ENCODE measurements at regions not wholly inside any gene's neighbourhood (a gene's known extent, or its start where the extent isn't known, plus 50 kb on each side); places are given as distances from the start of the nearest gene placed in this dataset.

DNA sequence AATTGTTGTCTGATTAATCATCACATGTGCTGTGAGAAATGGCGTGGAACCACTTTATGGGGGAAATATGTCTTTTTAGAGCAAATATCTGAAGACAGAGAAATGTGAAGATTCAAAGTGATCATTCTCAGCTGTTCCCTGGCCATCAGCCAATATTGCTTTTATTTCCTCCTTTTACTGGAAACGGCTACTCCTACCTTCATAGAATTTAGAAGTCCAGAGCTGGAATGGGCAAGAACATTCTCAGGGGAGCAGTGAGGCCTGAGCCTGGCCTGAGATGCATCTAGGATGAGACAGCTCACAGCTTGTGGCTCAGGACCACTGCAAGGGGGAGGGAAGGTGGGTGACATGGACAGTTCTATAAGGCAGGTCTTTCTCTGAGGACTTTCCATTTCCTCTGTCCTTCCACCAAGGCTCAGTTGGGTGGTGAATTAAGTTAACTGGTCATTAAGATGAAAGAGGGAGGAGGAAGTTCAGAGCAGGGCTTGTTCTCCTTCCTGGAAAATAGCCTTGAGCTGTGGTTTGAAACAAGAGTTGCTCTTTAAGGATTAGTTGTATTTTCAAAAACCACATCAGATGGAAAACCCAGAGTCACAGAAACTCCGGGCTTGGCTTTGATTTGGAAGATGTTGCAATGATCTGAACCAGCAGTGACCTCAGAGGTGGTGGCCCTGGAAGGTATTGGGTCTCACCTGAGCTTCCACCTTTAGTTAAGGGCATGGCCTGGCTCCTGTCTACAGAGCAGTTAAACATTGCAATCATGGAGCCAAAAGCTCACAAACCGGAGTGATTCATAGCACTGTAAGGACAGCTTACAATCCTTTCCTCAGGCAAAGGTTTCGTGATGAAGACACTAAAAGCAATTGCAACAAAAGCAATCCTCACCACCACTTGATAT lies 144.3 kb downstream of the VAPA start:
- no peak for DNase-seq (ENCODE audit: low read depth, low spot score)

DNA sequence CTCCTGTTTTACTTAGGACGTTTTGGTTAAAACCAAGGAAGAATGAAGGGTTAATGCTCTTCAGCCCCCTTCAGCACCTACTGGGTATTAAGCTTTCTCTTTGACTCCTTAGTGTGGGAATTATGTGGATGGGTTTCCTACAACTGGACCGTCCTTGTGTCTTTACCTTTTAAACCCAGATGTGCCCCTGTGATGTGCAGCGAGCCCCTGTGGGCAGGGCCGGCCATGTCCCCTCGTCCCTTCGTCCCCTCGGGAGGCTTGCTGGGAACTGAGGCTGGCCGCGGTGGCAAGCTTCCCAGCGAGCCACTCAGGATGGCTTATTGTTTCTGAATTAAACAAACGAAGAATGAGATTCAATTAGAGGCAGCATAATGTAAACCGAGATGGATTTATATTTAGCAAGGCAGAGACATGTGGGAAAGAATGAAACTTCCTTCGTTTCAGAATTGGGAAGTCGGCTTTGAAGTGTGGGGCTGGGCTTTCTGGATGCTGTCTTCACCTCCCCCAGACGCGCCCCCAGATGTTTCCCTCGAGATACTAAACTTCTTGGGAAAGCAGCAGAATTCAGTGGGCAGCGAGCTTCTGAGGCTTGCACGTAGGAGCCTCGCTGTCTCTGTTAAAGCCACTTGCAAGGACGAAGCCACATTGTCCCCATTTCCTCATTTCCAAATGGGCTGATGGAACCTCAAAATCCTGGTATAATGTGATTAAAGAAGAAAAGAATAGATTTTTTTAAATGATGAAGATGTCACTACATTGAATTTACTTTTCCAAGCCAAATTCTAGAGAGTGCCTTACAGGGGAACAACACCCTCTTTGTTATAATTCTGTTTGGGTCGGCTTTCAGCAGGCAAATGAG lies 146.0 kb downstream of the VAPA start:
- DNase-seq (ENCODE audit: low read depth, low spot score): no peak

DNA sequence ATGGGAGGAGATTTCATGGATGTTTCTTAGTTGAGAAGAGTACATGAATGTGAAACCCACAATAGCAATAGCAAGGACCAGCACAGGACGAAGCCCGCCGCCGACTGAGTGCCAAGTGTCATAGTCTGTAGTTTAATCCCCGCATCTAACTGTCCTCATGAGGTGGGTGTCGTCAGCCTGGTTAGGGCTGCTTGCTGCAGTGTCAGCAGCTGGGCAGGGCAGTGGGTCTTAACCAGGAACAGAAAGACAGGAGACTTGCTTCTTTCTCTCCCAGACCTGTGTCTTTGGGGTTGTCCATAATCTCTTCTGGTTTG lies 146.6 kb downstream of the VAPA start:
- DNase-seq (ENCODE audit: low read depth, low spot score): no peak

DNA sequence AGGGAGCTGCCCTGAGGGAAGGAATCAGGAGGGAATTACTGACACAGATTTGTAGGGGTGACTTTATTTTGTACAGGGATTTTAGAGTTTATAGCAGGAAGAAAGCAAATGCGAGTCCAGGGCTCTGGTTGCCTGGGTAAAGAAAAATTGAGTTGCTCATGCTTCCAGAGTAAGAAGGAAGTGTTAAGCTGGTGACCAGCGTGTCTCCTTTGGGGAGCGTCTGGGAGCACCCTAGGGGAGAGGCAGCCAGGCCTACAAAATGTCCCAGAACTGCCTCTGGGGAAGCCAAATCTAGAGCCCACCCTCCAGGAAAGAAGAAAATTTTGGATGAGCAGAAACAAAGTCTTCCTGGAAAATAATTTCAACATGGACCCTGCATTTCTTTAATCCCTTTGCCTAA lies 147.0 kb downstream of the VAPA start:
- no peak for DNase-seq (ENCODE audit: low read depth, low spot score)

DNA sequence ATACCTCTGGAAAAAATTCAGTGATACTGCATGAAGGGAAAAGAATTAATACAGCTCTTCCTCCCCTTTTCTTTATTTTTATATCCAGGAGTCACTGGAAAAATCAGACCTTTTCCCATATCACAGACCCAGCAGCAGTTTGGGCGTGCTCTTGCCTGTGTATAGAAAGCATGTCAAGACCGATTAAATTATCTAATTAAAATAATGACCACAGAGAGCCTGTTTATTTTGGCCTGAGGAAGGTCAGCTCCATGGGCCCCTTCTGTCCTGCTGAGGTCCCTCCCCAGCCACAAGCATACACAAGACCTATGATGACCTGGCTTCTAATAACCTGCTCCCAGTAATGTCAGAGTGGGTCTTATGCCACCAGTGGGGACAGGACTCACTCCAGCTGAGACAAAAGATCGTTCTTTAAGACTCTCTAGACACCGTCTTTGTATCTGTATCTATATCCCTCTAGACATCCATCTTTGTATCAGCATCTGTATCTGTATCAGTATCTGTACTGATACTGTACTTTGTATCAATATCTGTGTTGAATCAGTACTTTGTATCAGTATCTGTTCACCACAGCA lies 147.8 kb downstream of the VAPA start:
- no peak for DNase-seq (ENCODE audit: low read depth, low spot score)

DNA sequence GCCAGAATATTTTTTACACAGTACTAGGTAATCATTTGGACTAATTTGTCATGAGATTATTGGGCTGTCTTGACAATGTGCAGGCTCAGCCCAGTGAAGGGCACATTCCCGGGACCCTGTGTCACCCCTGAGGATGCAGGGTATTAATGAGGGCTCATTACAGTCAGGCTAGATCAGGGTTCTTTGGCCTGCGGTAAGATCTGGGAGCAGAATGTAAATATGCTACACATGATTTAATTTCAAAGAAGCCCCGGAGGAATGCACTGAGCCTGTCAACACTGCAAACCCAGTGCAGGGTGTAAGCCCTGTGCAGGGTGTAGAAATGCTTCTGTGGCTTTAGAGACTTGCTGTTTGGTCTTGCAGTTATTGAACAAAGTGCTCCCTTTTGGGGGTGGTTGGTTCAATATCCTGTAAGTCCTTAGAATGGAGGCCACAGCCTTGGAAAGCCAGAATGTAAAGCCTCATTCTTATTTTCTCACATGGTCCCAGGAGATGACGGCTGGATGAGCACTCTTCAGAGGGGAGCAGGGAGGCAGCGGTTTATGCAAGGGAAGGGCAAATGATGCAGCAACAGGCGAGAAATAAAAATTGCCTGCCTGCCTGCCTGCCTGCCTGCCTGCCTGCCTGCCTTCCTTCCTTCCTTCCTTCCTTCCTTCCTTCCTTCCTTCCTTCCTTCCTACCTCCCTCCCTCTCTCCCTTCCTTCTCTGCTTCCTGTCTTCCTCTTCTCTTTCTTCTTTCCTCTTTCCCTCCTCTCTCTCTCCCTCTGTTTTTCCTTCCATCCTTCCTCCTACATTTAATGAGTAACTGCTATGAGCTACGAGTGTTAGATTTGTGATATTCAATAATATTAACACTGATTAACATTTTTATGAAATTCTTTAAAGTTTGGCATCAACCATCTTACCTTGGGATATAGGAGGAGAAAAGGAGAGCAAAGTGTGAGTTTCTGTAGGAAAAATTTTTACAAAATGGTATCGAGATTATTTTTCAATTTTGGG lies 148.8 kb downstream of the VAPA start:
- peak; percentile 51 for DNase-seq (ENCODE audit: low read depth, low spot score)

DNA sequence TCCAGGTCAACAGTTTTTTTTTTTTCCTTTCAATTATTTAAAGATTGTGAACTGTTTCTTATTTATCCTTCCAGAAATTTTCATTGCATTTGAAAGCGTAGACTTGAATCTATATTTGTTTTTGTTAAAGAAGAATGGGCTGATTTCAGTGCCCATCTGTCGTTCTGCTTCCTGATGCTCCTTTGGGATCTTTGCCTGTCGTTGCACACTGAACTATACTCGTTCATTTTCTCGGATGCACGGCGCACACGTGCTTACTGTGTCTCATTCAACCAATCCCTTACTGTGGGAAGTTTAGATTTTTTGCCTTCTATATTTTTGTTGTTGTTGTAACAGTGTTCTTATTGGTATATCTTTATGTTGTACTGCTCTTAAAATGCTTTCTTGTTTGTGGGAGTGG lies 149.7 kb downstream of the VAPA start:
- DNase-seq (ENCODE audit: low read depth, low spot score): no peak

DNA sequence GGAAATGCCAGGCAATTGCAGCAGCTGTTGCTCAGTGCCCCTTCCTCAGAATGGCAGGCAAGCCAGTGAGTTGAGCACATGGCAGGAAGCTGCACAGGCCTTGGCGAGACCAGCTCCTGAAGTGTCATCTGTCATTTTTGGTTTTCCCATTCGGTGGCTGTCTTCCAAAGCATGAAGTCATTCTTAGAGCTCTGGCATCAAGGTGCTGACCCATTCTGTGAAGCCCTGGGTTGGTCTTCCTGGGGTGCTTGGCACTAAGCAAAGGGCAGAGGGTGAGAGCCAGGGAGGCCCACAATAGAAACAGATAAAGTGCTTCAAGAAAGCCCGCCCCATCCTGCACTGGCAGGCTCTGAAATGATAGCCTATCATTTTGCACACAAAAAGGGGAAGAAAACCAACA lies 150.5 kb downstream of the VAPA start:
- no peak for DNase-seq (ENCODE audit: low read depth, low spot score)

DNA sequence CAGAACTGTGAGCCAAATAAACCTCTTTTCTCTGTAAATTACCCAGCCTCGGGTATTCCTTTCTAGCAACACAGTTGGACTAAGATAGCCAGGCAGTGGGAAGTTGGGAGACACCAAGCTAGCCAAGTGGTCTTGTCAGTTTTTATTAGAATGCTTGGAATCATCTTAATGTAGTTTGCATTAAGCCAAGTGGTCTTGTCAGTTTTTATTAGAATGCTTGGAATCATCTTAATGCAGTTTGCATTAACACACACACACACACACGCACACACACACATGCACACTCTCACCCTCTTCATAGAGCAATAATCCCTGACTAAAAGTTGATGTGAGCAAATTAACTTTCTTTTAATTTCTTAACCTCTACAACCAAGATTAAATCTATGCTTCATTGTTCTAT lies 151.5 kb downstream of the VAPA start:
- no peak for DNase-seq (ENCODE audit: low read depth, low spot score)

DNA sequence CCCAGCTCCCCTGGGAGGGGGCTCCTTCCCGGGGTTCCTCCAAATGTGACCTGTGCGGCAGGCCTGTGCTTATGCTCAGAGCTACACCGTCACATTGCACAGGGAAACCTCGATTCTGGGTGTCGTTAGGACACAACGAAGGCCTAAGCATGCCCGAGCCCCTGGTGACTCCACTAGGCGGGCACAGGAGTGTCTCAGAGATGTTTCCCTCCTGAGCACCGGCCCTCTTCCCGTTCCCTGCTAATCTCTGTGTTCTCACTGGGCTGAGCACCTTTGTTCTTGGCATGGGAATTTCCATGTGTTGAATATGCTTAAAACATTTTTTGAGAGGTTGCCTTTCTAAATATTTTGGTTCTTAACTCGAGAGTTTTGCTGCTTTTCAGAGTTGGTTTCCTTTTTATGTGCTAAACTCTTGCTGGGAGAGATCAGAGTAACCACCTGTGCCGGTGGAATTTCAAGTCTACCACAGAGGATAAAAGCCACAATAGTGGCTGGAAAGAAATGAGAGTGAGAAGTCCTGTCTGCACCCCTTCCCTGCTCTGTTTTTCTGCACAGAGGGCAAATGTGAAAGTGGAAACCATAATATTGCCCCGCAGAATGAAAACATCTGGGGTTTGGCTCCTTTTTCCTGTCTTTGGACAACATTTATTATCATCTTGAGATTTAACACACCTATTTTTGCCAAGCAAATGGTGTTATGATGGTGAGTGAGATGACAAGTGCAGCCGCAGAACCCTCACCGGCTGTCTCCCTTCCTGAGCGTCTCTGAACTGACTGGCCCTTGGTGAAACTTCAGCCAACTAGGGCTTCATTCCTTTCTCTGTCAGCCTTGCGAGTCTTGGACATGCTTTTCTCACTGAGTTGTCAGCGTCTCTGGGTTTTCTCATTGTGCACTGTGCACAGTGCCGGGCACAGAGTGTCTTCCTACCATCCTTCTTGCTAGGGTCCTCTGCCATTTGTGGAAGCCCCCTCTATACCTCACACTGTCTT lies 154.1 kb downstream of the VAPA start:
- no peak for DNase-seq (ENCODE audit: low read depth, low spot score)

DNA sequence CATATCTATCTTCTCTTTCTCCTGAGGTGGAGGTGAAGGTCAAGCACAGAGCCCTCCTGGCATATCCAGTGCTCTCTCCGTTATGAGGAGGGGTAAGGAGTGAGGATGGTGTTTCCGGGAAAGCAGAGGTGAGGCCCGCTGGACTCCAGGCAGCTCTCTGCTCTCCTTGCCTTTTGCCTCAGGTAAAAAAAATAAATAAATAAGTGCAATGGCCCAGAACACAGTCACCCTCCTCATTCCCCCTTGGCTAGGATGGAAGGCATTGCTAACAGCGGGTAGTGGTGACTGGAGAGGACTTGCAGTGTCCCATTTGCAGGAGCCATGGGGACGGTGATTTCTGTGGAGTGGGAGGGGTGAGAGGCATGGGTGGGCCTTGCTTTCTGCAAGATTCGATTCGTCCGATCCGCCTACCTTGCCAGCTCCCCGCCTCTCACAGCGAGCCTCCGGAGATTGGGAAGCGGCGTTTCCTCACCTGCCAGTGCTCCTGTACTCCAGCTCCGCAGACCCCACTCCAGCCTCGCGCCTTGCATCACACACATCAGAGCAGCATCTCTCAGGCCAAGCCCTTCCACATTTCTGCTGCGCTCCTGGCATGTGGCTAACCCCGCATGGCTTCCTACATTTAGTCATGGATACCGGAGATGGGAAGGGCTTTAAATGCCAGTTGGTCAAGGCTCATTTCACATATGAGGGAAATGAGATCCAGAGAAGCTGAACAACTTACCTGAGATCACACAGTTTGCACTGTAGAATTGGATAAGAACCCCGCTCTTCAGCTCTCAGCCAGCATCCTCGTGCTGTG lies 155.2 kb downstream of the VAPA start:
- DNase-seq (ENCODE audit: low read depth, low spot score): no peak

DNA sequence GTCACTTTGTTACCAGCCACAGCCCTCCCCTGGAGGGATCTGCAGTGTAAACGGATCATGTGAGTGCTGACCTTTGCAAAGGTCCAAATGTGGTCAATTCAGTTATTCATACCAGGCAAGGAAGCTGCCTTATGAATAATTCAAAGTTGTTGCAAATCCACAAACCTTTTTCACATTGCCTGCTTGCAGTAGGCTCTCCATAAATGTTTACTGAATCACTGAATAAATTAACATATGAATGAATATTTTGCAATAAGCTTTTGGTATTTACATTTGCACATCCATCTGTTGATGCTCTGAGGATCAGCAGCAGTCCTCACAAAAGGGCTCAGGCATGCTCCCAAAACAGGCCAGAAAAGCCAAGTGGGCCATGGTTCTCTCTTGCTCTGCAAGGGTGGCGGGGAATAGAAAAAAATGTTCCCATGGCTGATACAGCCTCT lies 156.8 kb downstream of the VAPA start:
- no peak for DNase-seq (ENCODE audit: low read depth, low spot score)

DNA sequence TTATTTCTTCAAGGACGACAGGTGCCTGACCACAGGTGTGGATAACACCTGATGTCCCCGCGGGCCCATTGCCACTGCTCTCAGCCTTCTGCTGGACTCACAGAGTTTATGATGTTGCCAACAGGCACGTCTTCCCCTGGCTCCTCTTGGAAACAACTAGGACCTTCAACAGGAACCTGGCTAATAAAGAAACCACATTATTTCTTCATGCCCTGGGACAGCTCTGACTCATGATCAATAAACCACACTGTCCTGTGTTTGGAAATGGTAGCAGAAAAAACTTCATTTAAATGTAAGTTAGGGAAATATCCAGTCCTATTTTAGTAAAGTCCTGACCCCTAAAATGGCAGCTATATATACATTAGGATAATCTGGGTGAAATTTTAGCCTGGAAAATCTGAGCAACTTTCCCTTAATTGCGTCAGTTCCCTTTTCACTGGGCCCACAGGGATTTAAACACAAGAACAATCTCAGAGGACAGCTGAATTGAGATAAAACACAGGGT lies 158.9 kb downstream of the VAPA start:
- DNase-seq (ENCODE audit: low read depth, low spot score): no peak

DNA sequence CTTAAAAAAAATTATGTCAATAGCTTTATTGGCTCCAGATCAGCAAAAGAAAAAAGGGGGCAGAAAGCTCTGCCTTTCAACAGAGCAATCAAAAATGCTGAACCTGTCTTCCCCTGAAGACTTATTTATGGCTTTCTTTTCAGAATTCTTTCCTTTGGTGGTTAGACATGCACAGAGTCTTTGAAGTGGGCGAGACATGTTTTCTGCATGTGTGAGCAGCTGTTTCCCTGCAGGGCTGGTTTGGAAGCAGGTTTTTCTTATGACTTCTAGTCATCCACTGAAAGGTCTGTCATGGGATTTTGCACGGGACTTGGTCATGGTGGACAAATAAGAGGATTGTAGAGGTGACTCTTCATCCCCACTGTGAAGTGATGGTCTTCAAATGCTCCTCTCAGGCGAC lies 160.3 kb downstream of the VAPA start:
- DNase-seq (ENCODE audit: low read depth, low spot score): no peak

DNA sequence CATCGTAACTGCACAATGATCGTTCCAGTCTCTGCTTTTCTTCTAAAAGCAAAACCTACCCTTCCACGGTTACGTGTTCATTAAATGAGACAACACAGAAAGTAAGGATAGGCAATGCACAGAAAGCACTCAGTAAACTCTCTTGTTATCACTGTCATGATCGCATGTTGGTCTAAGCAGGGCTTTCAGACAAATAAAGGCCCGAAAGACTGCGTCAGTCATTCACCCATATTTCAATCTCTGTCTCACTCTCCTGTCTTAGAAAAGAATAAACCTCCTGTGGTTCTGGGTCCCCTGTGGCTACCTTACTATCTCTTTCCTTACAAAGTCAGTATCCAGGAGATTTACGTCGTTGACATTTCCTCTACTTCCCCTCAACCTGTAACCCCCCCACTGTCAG lies 160.9 kb downstream of the VAPA start:
- DNase-seq (ENCODE audit: low read depth, low spot score): no peak

DNA sequence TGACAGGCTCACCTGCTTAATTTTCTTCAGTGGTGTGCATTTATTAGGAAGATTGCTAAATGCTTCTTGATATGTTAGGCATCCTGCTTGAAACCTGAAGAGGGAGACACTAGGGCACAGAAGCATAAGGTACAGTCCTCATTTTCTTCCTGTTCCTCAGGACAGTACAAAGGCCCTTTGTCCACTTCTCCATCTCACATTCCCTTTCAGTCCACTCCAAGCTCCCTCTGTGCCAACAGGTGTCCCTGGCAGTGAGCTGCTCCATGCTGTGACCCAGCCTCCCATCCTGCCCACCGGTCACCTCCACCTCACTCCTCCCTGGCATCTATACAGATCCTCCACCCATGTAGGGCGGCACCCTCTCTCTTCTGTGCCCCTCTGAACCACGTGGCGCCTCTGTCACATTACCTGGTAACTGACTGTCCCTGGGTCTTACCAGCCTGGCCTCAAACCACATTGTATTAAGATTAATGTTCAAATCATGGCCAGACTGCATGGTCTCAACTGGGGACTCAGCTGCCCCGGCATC lies 162.8 kb downstream of the VAPA start:
- DNase-seq (ENCODE audit: low read depth, low spot score): no peak

DNA sequence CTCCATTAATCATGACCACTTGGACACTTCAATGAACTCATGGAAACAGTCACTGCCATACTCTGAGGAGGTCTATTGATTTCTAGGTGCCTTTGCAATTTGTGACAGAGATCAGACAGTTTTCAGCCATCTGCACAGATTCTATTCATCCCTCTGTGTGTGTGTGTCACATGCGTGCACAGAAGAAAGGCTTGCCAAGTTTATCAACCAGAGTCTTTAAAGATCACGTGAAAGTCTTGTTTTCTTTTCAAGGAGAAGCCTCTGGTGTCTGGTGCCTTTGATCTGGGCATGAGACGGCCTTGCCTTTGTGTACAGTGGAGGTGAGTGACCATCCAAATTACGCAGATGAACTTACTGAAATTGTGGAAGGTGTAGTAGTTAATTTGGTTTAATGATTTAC lies 164.2 kb downstream of the VAPA start:
- DNase-seq (ENCODE audit: low read depth, low spot score): no peak

DNA sequence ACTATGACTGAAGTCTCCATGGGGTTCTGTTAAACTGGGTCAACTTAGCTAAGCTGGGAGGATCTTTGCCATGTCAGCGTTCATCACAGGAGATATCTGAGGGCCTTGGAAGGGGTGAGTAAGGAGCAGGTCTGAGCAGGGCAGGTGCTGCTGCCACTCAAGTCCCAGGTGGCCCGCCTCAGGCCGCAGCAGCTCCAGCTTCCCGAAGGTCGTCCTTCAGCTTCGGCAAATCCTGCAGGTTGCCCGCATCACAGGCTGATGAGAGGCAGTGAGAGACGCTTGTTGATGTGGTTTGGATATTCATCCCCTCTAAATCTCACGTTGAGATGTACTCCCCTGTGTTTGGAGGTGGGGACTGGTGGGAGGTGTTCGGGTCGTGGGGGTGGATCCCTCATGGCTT lies 166.6 kb downstream of the VAPA start:
- DNase-seq (ENCODE audit: low read depth, low spot score): no peak

DNA sequence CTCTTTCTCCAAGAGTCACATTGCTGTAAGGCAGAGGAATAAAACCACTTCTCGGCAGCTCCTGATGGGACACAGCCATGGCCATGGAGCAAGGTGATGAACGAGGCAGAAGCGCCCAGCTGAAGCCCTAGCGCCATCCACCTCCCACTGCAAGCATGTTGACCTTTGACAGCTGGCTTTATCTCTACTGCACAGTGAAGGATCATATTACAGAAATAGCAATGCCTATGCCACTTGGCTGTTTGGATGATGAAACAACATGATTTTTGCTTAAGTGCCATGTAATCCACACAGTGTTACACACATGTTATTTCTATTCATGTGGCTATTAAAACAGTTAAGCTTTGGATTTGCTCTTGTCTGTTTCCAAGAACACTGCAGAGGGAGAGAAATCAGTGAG lies 167.7 kb downstream of the VAPA start:
- no peak for DNase-seq (ENCODE audit: low read depth, low spot score)

Measured in ELF-1 (cell line).